Esophagus (tissue), 2 donors: ENCODE measurements at regions not wholly inside any gene's neighbourhood (a gene's known extent, or its start where the extent isn't known, plus 50 kb on each side); places are given as distances from the start of the nearest gene placed in this dataset.
"Not testable (repeated sequence)": the region's sequence is repeated elsewhere in the genome, so short reads cannot be mapped to it uniquely, and the experiment has no call there.

Experiments
- H3K27ac ChIP-seq, 2 donors: one replicate each; pipeline ENCODE4 v1.5.1; 2013; ENCODE audit warnings: low read depth in 2 of 2, mild to moderate bottlenecking in 2 of 2, inconsistent platforms in 1 of 2, low read length in 1 of 2, moderate library complexity in 1 of 2
- H3K27me3 ChIP-seq, 2 donors: one replicate each; pipeline ENCODE4 v1.6.1; 2013; ENCODE audit warnings: low read length in 2 of 2, control low read depth in 1 of 2, mild to moderate bottlenecking in 1 of 2; ENCODE audit not compliant: insufficient read depth in 2 of 2, control insufficient read depth in 1 of 2
- H3K36me3 ChIP-seq, 2 donors: one replicate each; pipeline ENCODE4 v1.6.1; 2013; ENCODE audit warnings: low read length in 1 of 2; ENCODE audit not compliant: control insufficient read depth in 2 of 2, insufficient read depth in 2 of 2
- H3K4me1 ChIP-seq, 2 donors: one replicate each; pipeline ENCODE4 v1.6.1; 2013; ENCODE audit warnings: low read length in 1 of 2; ENCODE audit not compliant: control insufficient read depth in 2 of 2, insufficient read depth in 2 of 2
- H3K4me3 ChIP-seq, 2 donors: one replicate each; pipeline ENCODE4 v1.5.1; 2013; ENCODE audit warnings: low read length in 2 of 2, mild to moderate bottlenecking in 2 of 2, low read depth in 1 of 2, moderate library complexity in 1 of 2
- H3K9me3 ChIP-seq, 2 donors: one replicate each; pipeline ENCODE4 v1.6.1; 2013; ENCODE audit warnings: mild to moderate bottlenecking in 2 of 2, low read depth in 1 of 2, low read length in 1 of 2, moderate library complexity in 1 of 2; ENCODE audit not compliant: control insufficient read depth in 2 of 2, insufficient read depth in 1 of 2
- WGBS, 2 donors: extraction: QIAGEN DNeasy Blood & Tissue Kit; methylation state at CpG; one replicate each; pipeline ENCODE4 v1.1.7; 2013; 5-methylcytosine and 5-hydroxymethylcytosine counted together
- donor health status: healthy with polysubstance abuse.
- donor health status: Bipolar disorder and iron deficiency.

GRCh38 chr9:106203815-106204516 is 509.6 kb downstream of the TMEM38B start:
- H3K36me3 ChIP-seq, H3K9me3 ChIP-seq, H3K27me3 ChIP-seq, H3K4me1 ChIP-seq, H3K27ac ChIP-seq, H3K4me3 ChIP-seq: not testable (repeated sequence)
- 75 to 79% methylated on average over 8 of the region's 8 CpGs for whole genome bisulfite sequencing, 2 donors

GRCh38 chr9:106207298-106207697 is 513.0 kb downstream of the TMEM38B start:
- no peak overlapping the region for H3K27ac ChIP-seq
- H3K4me3 ChIP-seq = no peak overlapping the region
- H3K4me1 ChIP-seq = no peaks in the 10 kb centered on the region
- H3K36me3 ChIP-seq = no peaks in the 10 kb centered on the region
- no peaks in the 10 kb centered on the region for H3K27me3 ChIP-seq
- whole genome bisulfite sequencing, 2 donors = 55 to 56% methylated on average over 1 of the region's 1 CpG
- peaks cover 0 to 3% of the 10 kb centered on the region in 2 donors for H3K9me3 ChIP-seq

GRCh38 chr9:106218427-106218826 is 524.1 kb downstream of the TMEM38B start:
- Histone ChIP-seq H3K4me3 (no peak overlapping the region), H3K4me1 (no peaks in the 10 kb centered on the region), H3K27ac (no peak overlapping the region), H3K36me3 (no peaks in the 10 kb centered on the region), H3K9me3 (no peaks in the 10 kb centered on the region), H3K27me3 (no peaks in the 10 kb centered on the region)
- 68 to 84% methylated on average over 3 of the region's 3 CpGs for WGBS, 2 donors

- Histone ChIP-seq H3K9me3 (no peaks in the 10 kb centered on the region), H3K27me3 (no peaks in the 10 kb centered on the region), H3K36me3 (no peaks in the 10 kb centered on the region), H3K4me1 (no peaks in the 10 kb centered on the region), H3K4me3 (no peak overlapping the region), H3K27ac (no peak overlapping the region)
- 72 to 75% methylated on average over 3 of the region's 3 CpGs for WGBS, 2 donors
Observed at GRCh38 chr9:106218854-106219253, 524.5 kb downstream of the TMEM38B start.

- WGBS, 2 donors = 72 to 81% methylated on average over 5 of the region's 5 CpGs
- Histone ChIP-seq H3K4me3 (no peak overlapping the region), H3K27me3 (no peaks in the 10 kb centered on the region), H3K36me3 (no peaks in the 10 kb centered on the region), H3K4me1 (no peaks in the 10 kb centered on the region), H3K27ac (no peak overlapping the region), H3K9me3 (no peaks in the 10 kb centered on the region)
Observed at GRCh38 chr9:106220415-106220814, 526.1 kb downstream of the TMEM38B start.

- Histone ChIP-seq H3K9me3 (no peaks in the 10 kb centered on the region), H3K36me3 (no peaks in the 10 kb centered on the region), H3K27me3 (no peaks in the 10 kb centered on the region), H3K27ac (no peak overlapping the region), H3K4me3 (no peak overlapping the region), H3K4me1 (no peaks in the 10 kb centered on the region)
- 53 to 56% methylated on average over 3 of the region's 3 CpGs for WGBS, 2 donors
Observed at GRCh38 chr9:106228861-106229260, 534.5 kb downstream of the TMEM38B start.

- Histone ChIP-seq H3K4me1 (no peaks in the 10 kb centered on the region), H3K27me3 (no peaks in the 10 kb centered on the region), H3K36me3 (no peaks in the 10 kb centered on the region), H3K9me3 (no peaks in the 10 kb centered on the region), H3K27ac (no peak overlapping the region), H3K4me3 (no peak overlapping the region)
Observed at GRCh38 chr9:106233116-106233515, 538.8 kb downstream of the TMEM38B start.

- H3K9me3 ChIP-seq, H3K36me3 ChIP-seq, H3K27me3 ChIP-seq, H3K4me1 ChIP-seq, H3K27ac ChIP-seq, H3K4me3 ChIP-seq: not testable (repeated sequence)
- WGBS, 2 donors = 92 to 96% methylated on average over 10 of the region's 10 CpGs
Observed at GRCh38 chr9:106260908-106261307, 566.6 kb downstream of the TMEM38B start.

GRCh38 chr9:106277966-106278365 is 583.6 kb downstream of the TMEM38B start:
- no peak overlapping the region for H3K4me3 ChIP-seq
- H3K4me1 ChIP-seq = no peaks in the 10 kb centered on the region
- no peaks in the 10 kb centered on the region for H3K36me3 ChIP-seq
- no peak overlapping the region for H3K27ac ChIP-seq
- 76 to 79% methylated on average over 6 of the region's 6 CpGs for WGBS, 2 donors
- no peaks in the 10 kb centered on the region for H3K27me3 ChIP-seq
- no peaks in the 10 kb centered on the region for H3K9me3 ChIP-seq

- WGBS, 2 donors = 35 to 37% methylated on average over 5 of the region's 5 CpGs
- Histone ChIP-seq H3K9me3 (no peaks in the 10 kb centered on the region), H3K27ac (no peak overlapping the region), H3K36me3 (no peaks in the 10 kb centered on the region), H3K4me3 (no peak overlapping the region), H3K4me1 (no peaks in the 10 kb centered on the region), H3K27me3 (no peaks in the 10 kb centered on the region)
Observed at GRCh38 chr9:106283769-106284168, 579.2 kb upstream of the ZNF462 start.
